H9 (cell line): ENCODE measurements at regions not wholly inside any gene's neighbourhood (a gene's known extent, or its start where the extent isn't known, plus 50 kb on each side); places are given as distances from the start of the nearest gene placed in this dataset.

Source experiments
- DNase-seq: peaks from one replicate; pipeline ENCODE4 v3.0.0-alpha.2; 2017
- H2AFZ ChIP-seq: one replicate; pipeline ENCODE4 v1.6.1; 2013; ENCODE audit warnings: mild to moderate bottlenecking, low read length, control low read depth, moderate library complexity
- H2AK5ac ChIP-seq: 2 replicates; pipeline ENCODE4 v1.6.1; 2013; ENCODE audit warnings: low read length, control low read depth, mixed read lengths; ENCODE audit not compliant: insufficient read length
- H2BK120ac ChIP-seq: one replicate; pipeline ENCODE4 v1.6.1; 2013; ENCODE audit warnings: low read depth, mild to moderate bottlenecking, low read length, control low read depth, inconsistent platforms; ENCODE audit not compliant: poor library complexity, severe bottlenecking
- H2BK12ac ChIP-seq: 2 replicates; pipeline ENCODE4 v1.6.1; 2013; ENCODE audit warnings: low read length, control low read depth, mixed read lengths, low read depth; ENCODE audit not compliant: insufficient read length
- H2BK15ac ChIP-seq: 2 replicates; pipeline ENCODE4 v1.6.1; 2013; ENCODE audit warnings: low read depth, low read length, control low read depth
- H2BK20ac ChIP-seq: one replicate; pipeline ENCODE4 v1.6.1; 2013; ENCODE audit warnings: low read depth, mild to moderate bottlenecking, low read length, control low read depth, inconsistent platforms; ENCODE audit not compliant: poor library complexity, severe bottlenecking
- H2BK5ac ChIP-seq: 2 replicates; pipeline ENCODE4 v1.6.1; 2013; ENCODE audit warnings: low read length, control low read depth, mixed read lengths; ENCODE audit not compliant: insufficient read length
- H3K14ac ChIP-seq: 2 replicates; pipeline ENCODE4 v1.6.1; 2013; ENCODE audit warnings: low read length, control low read depth; ENCODE audit not compliant: insufficient read depth
- H3K18ac ChIP-seq: 2 replicates; pipeline ENCODE4 v1.6.1; 2013; ENCODE audit warnings: low read depth, mild to moderate bottlenecking, mixed read lengths, low read length, control low read depth; ENCODE audit not compliant: insufficient read length
- H3K23ac ChIP-seq: 2 replicates; pipeline ENCODE4 v1.6.1; 2013; ENCODE audit warnings: low read length, control low read depth, mixed read lengths, low read depth; ENCODE audit not compliant: insufficient read length
- H3K23me2 ChIP-seq: 2 replicates; pipeline ENCODE4 v1.6.1; 2013; ENCODE audit warnings: low read depth, mild to moderate bottlenecking, mixed read lengths, low read length, control low read depth; ENCODE audit not compliant: insufficient read length, poor library complexity, severe bottlenecking
- H3K27ac ChIP-seq: 2 replicates; pipeline ENCODE4 v1.5.1; 2013; ENCODE audit warnings: low read length, control low read depth, mixed read lengths, low read depth; ENCODE audit not compliant: insufficient read length
- H3K27me3 ChIP-seq: 2 replicates; pipeline ENCODE4 v1.6.1; 2013; ENCODE audit warnings: low read length, control low read depth, inconsistent platforms; ENCODE audit not compliant: insufficient read depth
- H3K4ac ChIP-seq: 2 replicates; pipeline ENCODE4 v1.6.1; 2013; ENCODE audit warnings: low read depth, mild to moderate bottlenecking, control low read depth, inconsistent platforms, low read length, moderate library complexity
- H3K4me1 ChIP-seq: 2 replicates; pipeline ENCODE4 v1.6.1; 2013; ENCODE audit warnings: low read length, control low read depth, inconsistent platforms; ENCODE audit not compliant: insufficient read depth
- H3K4me2 ChIP-seq: 2 replicates; pipeline ENCODE4 v1.6.1; 2013; ENCODE audit warnings: low read length, control low read depth, mixed read lengths; ENCODE audit not compliant: insufficient read length, insufficient read depth
- H3K56ac ChIP-seq: 2 replicates; pipeline ENCODE4 v1.6.1; 2013; ENCODE audit warnings: low read depth, mild to moderate bottlenecking, mixed read lengths, low read length, control low read depth; ENCODE audit not compliant: insufficient read length
- H3K79me1 ChIP-seq: 2 replicates; pipeline ENCODE4 v1.6.1; 2013; ENCODE audit warnings: low read depth, mild to moderate bottlenecking, moderate library complexity, low read length, control low read depth, inconsistent platforms; ENCODE audit not compliant: insufficient read depth, poor library complexity, severe bottlenecking
- H3K79me2 ChIP-seq: 2 replicates; pipeline ENCODE4 v1.6.1; 2013; ENCODE audit warnings: low read length, control low read depth, inconsistent platforms; ENCODE audit not compliant: insufficient read depth
- H3K9ac ChIP-seq: 2 replicates; pipeline ENCODE4 v1.6.1; 2013; ENCODE audit warnings: low read length, control low read depth, mixed read lengths; ENCODE audit not compliant: insufficient read length; ENCODE audit errors: extremely low read depth
- H3K9me3 ChIP-seq: one replicate; pipeline ENCODE4 v1.6.1; 2013; ENCODE audit warnings: low read depth, low read length, inconsistent platforms; ENCODE audit not compliant: control insufficient read depth
- H3T11ph ChIP-seq: one replicate; pipeline ENCODE4 v1.6.1; 2013; ENCODE audit warnings: mild to moderate bottlenecking, low read length, control low read depth, inconsistent platforms
- H4K20me1 ChIP-seq: one replicate; pipeline ENCODE4 v1.6.1; 2013; ENCODE audit not compliant: control insufficient read depth, insufficient read length, insufficient read depth
- H4K5ac ChIP-seq: 2 replicates; pipeline ENCODE4 v1.6.1; 2013; ENCODE audit warnings: low read depth, mild to moderate bottlenecking, mixed read lengths, low read length, control low read depth; ENCODE audit not compliant: insufficient read length
- H4K8ac ChIP-seq: replicated peaks from 2 replicates; pipeline ENCODE4 v1.6.1; 2013; ENCODE audit warnings: low read length, control low read depth, mixed read lengths, low read depth; ENCODE audit not compliant: insufficient read length
- H4K91ac ChIP-seq: 2 replicates; pipeline ENCODE4 v1.6.1; 2013; ENCODE audit warnings: low read depth, mild to moderate bottlenecking, moderate library complexity, mixed read lengths, low read length, control low read depth; ENCODE audit not compliant: insufficient read length
- H3K27ac Mint-ChIP-seq, 3 experiments: 2 replicates in 2 of 3; 3 replicates in 1 of 3; pipeline ENCODE4 v1.8.0; 2020 to 2021; ENCODE audit warnings: mixed read lengths in 3 of 3, mild to moderate bottlenecking in 1 of 3, moderate library complexity in 1 of 3
- H3K27me3 Mint-ChIP-seq: 2 replicates; pipeline ENCODE4 v1.8.0; 2021; ENCODE audit warnings: low read depth, mild to moderate bottlenecking, moderate library complexity, mixed read lengths
- H3K36me3 Mint-ChIP-seq, 3 experiments: 2 replicates in 2 of 3; 3 replicates in 1 of 3; pipeline ENCODE4 v1.8.0; 2020 to 2021; ENCODE audit warnings: low read depth in 3 of 3, mixed read lengths in 3 of 3; ENCODE audit not compliant: insufficient read depth in 1 of 3
- H3K4me1 Mint-ChIP-seq, 2 experiments: 2 replicates each; pipeline ENCODE4 v1.8.0; 2020; ENCODE audit warnings: mixed read lengths in 2 of 2
- H3K4me3 Mint-ChIP-seq, 2 experiments: 2 replicates in 1 of 2; 3 replicates in 1 of 2; pipeline ENCODE4 v1.8.0; 2020 to 2021; ENCODE audit warnings: mild to moderate bottlenecking in 2 of 2, mixed read lengths in 2 of 2, moderate library complexity in 1 of 2
- H3K9me3 Mint-ChIP-seq, 2 experiments: 2 replicates in 1 of 2; 3 replicates in 1 of 2; pipeline ENCODE4 v1.8.0; 2020; ENCODE audit warnings: mild to moderate bottlenecking in 2 of 2, mixed read lengths in 2 of 2, moderate library complexity in 1 of 2
- CTCF ChIP-seq: fragments of 200-600 bp; sonication (generic); conservative IDR thresholded peaks from 3 replicates; pipeline ENCODE4 v1.8.0; 2021; ENCODE audit warnings: antibody characterized with exemption, mild to moderate bottlenecking
- WGBS: extraction: QIAGEN DNeasy Blood & Tissue Kit; methylation state at CpG from one replicate; pipeline ENCODE4 v1.1.7; 2013; ENCODE audit warnings: missing lambda C conversion rate, low lambda C conversion rate, mixed read lengths; ENCODE audit not compliant: insufficient read length; ENCODE audit errors: extremely low coverage; 5-methylcytosine and 5-hydroxymethylcytosine counted together

- no peak overlapping the region for H2BK12ac ChIP-seq
- H3K9me3 Mint-ChIP-seq = no peaks in the 10 kb centered on the region
- no peak overlapping the region for H2BK15ac ChIP-seq
- no peaks in the 10 kb centered on the region for H3K79me2 ChIP-seq
- H3K79me1 ChIP-seq = no peaks in the 10 kb centered on the region
- no peak overlapping the region for H4K5ac ChIP-seq
- no peak for TF ChIP-seq CTCF
- no peak overlapping the region for H3K9ac ChIP-seq
- no CpG with 5 or more reads among the region's 1 CpG for WGBS
- H2BK120ac ChIP-seq = no peak overlapping the region
- H3T11ph ChIP-seq = no peak overlapping the region
- H4K8ac ChIP-seq = no peak overlapping the region
- no peak overlapping the region for H2BK20ac ChIP-seq
- no peaks in the 10 kb centered on the region for H3K4me1 ChIP-seq
- DNase-seq = no peak
- no peaks in the 10 kb centered on the region for H3K4me1 Mint-ChIP-seq
- H2AFZ ChIP-seq = no peak overlapping the region
- H2AK5ac ChIP-seq = no peak overlapping the region
- H3K9me3 ChIP-seq = no peaks in the 10 kb centered on the region
- no peaks in the 10 kb centered on the region for H3K27me3 Mint-ChIP-seq
- H4K91ac ChIP-seq = no peak overlapping the region
- H3K4me2 ChIP-seq = no peak overlapping the region
- no peaks in the 10 kb centered on the region for H3K36me3 Mint-ChIP-seq
- H3K27ac Mint-ChIP-seq = no peak overlapping the region
- no peak overlapping the region for H3K27ac ChIP-seq
- no peak overlapping the region for H3K4me3 Mint-ChIP-seq
- no peak overlapping the region for H3K56ac ChIP-seq
- no peak overlapping the region for H3K23ac ChIP-seq
- no peak overlapping the region for H3K4ac ChIP-seq
- H3K14ac ChIP-seq = no peak overlapping the region
- H3K18ac ChIP-seq = no peak overlapping the region
- no peaks in the 10 kb centered on the region for H3K23me2 ChIP-seq
- no peaks in the 10 kb centered on the region for H3K27me3 ChIP-seq
- no peaks in the 10 kb centered on the region for H4K20me1 ChIP-seq
- H2BK5ac ChIP-seq = no peak overlapping the region
Measured at GRCh38 chr1:221517961-221518360, 223.9 kb downstream of the DUSP10 start.
